OCI-LY3 (cell line): ENCODE measurements at regions not wholly inside any gene's neighbourhood (a gene's known extent, or its start where the extent isn't known, plus 50 kb on each side); places are given as distances from the start of the nearest gene placed in this dataset.

Experiments
- CTCF ChIP-seq: fragments of 200-600, 300-600 bp; sonication (generic); IDR thresholded peaks from 2 replicates; pipeline ENCODE4 v1.5.1; 2014; ENCODE audit warnings: antibody characterized with exemption, low read length, low read depth
- EZH2phosphoT487 ChIP-seq: fragments of 200-600 bp; shearing (Covaris generic); IDR thresholded peaks from 2 replicates; pipeline ENCODE4 v1.6.1; 2018; ENCODE audit warnings: antibody characterized with exemption, mixed run types, low read depth

DNA sequence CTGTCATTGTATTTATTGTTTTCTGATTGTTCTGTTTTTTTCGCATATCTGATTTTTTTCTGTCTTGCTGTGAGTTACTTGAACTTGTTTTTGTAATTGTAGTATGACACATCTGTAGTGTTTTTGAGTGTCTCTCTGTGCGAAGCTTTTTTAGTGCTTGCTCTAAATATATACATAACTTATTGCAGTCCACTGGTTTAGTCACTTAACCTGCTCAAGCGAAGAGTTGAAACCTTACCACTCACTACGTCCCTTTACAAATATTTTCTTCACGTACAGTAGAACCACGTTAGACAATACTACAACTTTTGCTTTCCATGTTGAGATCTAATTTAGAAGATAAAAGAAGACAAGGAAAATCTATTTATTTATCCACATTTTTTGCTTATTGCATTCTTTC is 713.0 kb upstream of the GRM7 start:
- TF ChIP-seq CTCF (no peak), EZH2phosphoT487 (no peak)
